ENCODE measurements at regions not wholly inside any gene's neighbourhood (a gene's known extent, or its start where the extent isn't known, plus 50 kb on each side); places are given as distances from the start of the nearest gene placed in this dataset.
"Not testable (repeated sequence)": the region's sequence is repeated elsewhere in the genome, so short reads cannot be mapped to it uniquely, and the experiment has no call there.

- no peak for DNase-seq (ENCODE audit: low read depth in 2 of 2)
Observed at GRCh38 chr6:47407300-47408281, 70.0 kb upstream of the CD2AP start.

GRCh38 chr6:47413752-47414422 is 63.7 kb upstream of the CD2AP start:
- peak in 1 of 2 donors; percentile 10 for DNase-seq (ENCODE audit: low read depth in 2 of 2)

- no peak for DNase-seq (ENCODE audit: low read depth in 2 of 2)
Observed at GRCh38 chr6:47414423-47415167, 63.0 kb upstream of the CD2AP start.

- DNase-seq (ENCODE audit: low read depth in 2 of 2): no peak
Observed at GRCh38 chr6:47416396-47417345, 60.9 kb upstream of the CD2AP start.

GRCh38 chr6:47419621-47420020 is 58.0 kb upstream of the CD2AP start:
- DNase-seq (ENCODE audit: low read depth in 2 of 2): no peak

GRCh38 chr6:47420394-47421371 is 56.9 kb upstream of the CD2AP start:
- DNase-seq (ENCODE audit: low read depth in 2 of 2): no peak

GRCh38 chr6:47423079-47423478 is 54.5 kb upstream of the CD2AP start:
- no peak for DNase-seq (ENCODE audit: low read depth in 2 of 2)

- DNase-seq (ENCODE audit: low read depth in 2 of 2): no peak
Observed at GRCh38 chr6:47424436-47424836, 53.2 kb upstream of the CD2AP start.

GRCh38 chr6:47425724-47426123 is 51.9 kb upstream of the CD2AP start:
- not testable (repeated sequence) for DNase-seq (ENCODE audit: low read depth in 2 of 2)

- no peak for DNase-seq (ENCODE audit: low read depth in 2 of 2)
Observed at GRCh38 chr6:47426524-47427302, 50.9 kb upstream of the CD2AP start.

- DNase-seq (ENCODE audit: low read depth in 2 of 2): no peak
Observed at GRCh38 chr6:47427680-47428079, 49.9 kb upstream of the CD2AP start.

All from activated CD8-positive, alpha-beta memory T cell treated with anti-CD3 and anti-CD28 coated beads for 4 hours (primary cell).